Right atrium auricular region (tissue), 2 donors: ENCODE measurements at regions not wholly inside any gene's neighbourhood (a gene's known extent, or its start where the extent isn't known, plus 50 kb on each side); places are given as distances from the start of the nearest gene placed in this dataset.

Experiments
- DNase-seq: peaks from one replicate; pipeline ENCODE4 v3.0.0-alpha.2; 2019; ENCODE audit warnings: low spot score
- H3K27ac ChIP-seq, 2 donors: fragments of 200-600 bp; sonication (generic); 1 replicate in 1 of 2; 2 replicates in 1 of 2; pipeline ENCODE4 v1.5.1; 2016 to 2019
- H3K27me3 ChIP-seq, 2 donors: fragments of 200-600 bp; sonication (generic); one replicate each; pipeline versions ENCODE4 v1.5.1 to v1.6.0; 2017 to 2019
- H3K36me3 ChIP-seq: fragments of 200-600 bp; sonication (generic); one replicate; pipeline ENCODE4 v1.5.1; 2016
- H3K4me1 ChIP-seq, 2 donors: fragments of 200-600 bp; sonication (generic); one replicate each; pipeline versions ENCODE4 v1.5.1 to v1.6.0; 2017 to 2019
- H3K4me3 ChIP-seq, 2 donors: fragments of 200-600 bp; sonication (generic); 1 replicate in 1 of 2; 2 replicates in 1 of 2; pipeline ENCODE4 v1.5.1; 2017 to 2019; ENCODE audit warnings: mild to moderate bottlenecking in 1 of 2, moderate library complexity in 1 of 2
- H3K9me3 ChIP-seq, 2 donors: fragments of 200-600 bp; sonication (generic); one replicate each; pipeline ENCODE4 v1.5.1; 2019
- TF ChIP-seq, protein P1 (sequence below), 2 donors: fragments of 200-600 bp; sonication (generic); IDR thresholded peaks; one replicate each; pipeline ENCODE4 v1.5.1; 2019; ENCODE audit warnings: antibody characterized with exemption in 2 of 2

DNA sequence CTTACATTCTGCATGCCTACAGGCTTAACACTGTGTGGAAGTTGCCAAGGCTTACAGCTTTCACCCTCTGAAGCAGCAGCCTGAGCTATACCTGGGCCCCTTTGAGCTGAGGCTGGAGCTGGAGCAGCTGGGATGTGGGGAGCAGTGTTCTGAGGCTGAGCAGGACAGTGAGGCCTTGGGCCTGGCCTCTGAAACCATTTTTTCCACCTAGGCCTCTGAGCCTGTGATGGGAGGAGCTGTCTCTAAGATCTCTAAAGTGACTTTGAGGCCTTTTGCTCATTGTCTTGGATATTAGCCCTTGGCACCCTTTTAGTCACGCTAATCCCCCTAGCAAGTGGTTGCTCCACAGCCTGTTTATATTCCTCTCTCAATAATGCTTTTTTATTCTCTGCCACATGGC, 59.9 kb upstream of the ZBED5 start:
- Histone ChIP-seq H3K9me3 (no peaks in the 10 kb centered on the region), H3K36me3 (no peaks in the 10 kb centered on the region), H3K27ac (no peak overlapping the region), H3K4me1 (peaks cover 0 to 5% of the 10 kb centered on the region in 2 donors), H3K27me3 (no peaks in the 10 kb centered on the region), H3K4me3 (no peak overlapping the region)
- TF ChIP-seq, protein P1, sequence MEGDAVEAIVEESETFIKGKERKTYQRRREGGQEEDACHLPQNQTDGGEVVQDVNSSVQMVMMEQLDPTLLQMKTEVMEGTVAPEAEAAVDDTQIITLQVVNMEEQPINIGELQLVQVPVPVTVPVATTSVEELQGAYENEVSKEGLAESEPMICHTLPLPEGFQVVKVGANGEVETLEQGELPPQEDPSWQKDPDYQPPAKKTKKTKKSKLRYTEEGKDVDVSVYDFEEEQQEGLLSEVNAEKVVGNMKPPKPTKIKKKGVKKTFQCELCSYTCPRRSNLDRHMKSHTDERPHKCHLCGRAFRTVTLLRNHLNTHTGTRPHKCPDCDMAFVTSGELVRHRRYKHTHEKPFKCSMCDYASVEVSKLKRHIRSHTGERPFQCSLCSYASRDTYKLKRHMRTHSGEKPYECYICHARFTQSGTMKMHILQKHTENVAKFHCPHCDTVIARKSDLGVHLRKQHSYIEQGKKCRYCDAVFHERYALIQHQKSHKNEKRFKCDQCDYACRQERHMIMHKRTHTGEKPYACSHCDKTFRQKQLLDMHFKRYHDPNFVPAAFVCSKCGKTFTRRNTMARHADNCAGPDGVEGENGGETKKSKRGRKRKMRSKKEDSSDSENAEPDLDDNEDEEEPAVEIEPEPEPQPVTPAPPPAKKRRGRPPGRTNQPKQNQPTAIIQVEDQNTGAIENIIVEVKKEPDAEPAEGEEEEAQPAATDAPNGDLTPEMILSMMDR (IDR thresholded peaks at IDR 0.05), result no peak
- DNase-seq, result no peak

DNA sequence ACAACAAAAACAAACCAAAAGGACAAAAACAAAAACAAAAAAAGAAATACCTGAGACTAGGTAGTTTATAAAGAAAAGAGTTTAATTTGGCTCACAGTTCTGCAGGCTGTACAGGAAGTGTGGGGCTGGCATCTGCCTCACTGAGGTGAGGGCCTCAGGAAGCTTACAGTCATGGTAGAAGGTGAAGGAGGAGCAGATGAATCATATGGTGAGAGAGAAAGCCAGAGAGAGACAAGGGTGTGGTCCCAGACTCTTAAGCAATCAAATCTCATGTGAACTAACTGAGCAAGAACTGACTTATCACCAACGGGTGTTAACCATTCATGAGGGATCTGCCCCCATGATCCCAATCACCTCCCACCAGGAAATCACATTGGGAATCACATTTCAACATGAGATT, 58.8 kb upstream of the ZBED5 start:
- no peak overlapping the region for H3K4me3 ChIP-seq
- TF ChIP-seq, protein P1 (IDR thresholded peaks at IDR 0.05), result no peak

DNA sequence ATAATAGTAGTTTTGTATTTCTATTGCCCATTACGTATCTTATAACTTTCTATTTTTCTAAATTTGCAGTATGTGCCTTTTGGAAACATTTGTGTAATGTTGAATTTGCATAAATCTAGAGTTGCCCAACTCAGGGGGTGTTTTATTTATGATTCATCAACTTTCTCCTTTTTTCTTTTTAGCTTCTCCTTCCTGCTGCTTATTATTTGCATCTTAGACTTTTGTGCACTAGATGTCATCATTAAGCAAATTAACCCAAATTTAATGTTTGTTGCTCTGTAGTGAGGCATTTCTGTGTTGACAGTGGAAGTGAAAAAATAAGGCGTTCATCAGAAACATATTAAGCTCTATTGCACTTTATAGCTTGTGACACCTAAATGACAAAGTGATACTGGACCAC, 56.2 kb upstream of the ZBED5 start:
- Histone ChIP-seq H3K36me3 (no peaks in the 10 kb centered on the region), H3K27ac (no peak overlapping the region), H3K9me3 (no peaks in the 10 kb centered on the region), H3K4me1 (peaks cover 0 to 29% of the 10 kb centered on the region in 2 donors), H3K27me3 (no peaks in the 10 kb centered on the region), H3K4me3 (no peak overlapping the region)
- TF ChIP-seq, protein P1 (IDR thresholded peaks at IDR 0.05), result no peak
- no peak for DNase-seq

More for the DNA sequence above, 58.8 kb upstream of the ZBED5 start:
- Histone ChIP-seq H3K27me3 (no peaks in the 10 kb centered on the region), H3K27ac (no peak overlapping the region), H3K4me1 (peaks cover 0 to 16% of the 10 kb centered on the region in 2 donors), H3K36me3 (no peaks in the 10 kb centered on the region), H3K9me3 (no peaks in the 10 kb centered on the region)
- DNase-seq, result no peak

DNA sequence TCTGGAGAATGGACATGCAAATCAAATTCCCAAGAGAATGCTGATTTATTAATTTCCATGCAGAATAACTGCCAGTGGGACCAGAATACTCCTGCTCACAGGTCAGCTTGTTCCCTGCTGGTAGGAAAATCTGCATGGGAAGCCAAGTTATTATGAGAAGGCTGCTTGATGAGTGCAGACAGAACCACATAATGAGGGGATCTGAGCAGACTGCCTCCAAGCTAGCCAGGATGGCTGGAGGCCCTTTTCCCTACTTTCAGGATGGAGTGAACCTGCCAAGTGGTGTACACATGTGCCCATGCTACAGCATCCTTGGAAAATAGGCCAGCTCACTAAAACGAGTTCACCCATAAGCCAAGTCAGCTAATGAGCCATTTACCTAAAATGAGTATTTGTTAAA, 55.2 kb upstream of the ZBED5 start:
- H3K4me3 ChIP-seq, result no peak overlapping the region
- DNase-seq, result no peak
- TF ChIP-seq, protein P1 (IDR thresholded peaks at IDR 0.05), result no peak
- peaks cover 0 to 29% of the 10 kb centered on the region in 2 donors for H3K4me1 ChIP-seq
- no peaks in the 10 kb centered on the region for H3K36me3 ChIP-seq
- no peaks in the 10 kb centered on the region for H3K27me3 ChIP-seq
- H3K9me3 ChIP-seq, result no peaks in the 10 kb centered on the region
- no peak overlapping the region for H3K27ac ChIP-seq

DNA sequence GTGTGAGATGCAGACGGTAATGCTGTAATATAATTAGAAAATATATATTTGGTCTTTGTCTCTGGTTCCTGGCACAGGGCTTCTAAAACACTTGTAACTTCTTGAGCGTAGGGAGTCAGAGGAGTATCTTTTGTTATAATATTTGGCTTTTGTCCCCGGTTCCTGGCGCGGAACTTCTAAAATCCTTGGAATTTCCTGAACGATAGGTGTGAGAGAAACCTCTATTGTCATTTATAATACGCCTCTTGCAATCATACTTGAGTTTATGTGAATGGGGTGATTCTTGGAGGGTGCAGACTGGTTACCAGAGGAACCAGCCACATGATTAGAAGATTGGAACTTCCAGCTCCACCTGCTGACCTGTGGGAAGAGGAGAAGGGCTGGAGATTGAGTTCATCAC, 54.1 kb upstream of the ZBED5 start:
- H3K9me3 ChIP-seq, result no peaks in the 10 kb centered on the region
- no peaks in the 10 kb centered on the region for H3K27me3 ChIP-seq
- no peak overlapping the region for H3K4me3 ChIP-seq
- H3K4me1 ChIP-seq, result peaks cover 0 to 29% of the 10 kb centered on the region in 2 donors
- H3K27ac ChIP-seq, result no peak overlapping the region
- no peak for DNase-seq
- TF ChIP-seq, protein P1 (IDR thresholded peaks at IDR 0.05), result no peak
- no peaks in the 10 kb centered on the region for H3K36me3 ChIP-seq

DNA sequence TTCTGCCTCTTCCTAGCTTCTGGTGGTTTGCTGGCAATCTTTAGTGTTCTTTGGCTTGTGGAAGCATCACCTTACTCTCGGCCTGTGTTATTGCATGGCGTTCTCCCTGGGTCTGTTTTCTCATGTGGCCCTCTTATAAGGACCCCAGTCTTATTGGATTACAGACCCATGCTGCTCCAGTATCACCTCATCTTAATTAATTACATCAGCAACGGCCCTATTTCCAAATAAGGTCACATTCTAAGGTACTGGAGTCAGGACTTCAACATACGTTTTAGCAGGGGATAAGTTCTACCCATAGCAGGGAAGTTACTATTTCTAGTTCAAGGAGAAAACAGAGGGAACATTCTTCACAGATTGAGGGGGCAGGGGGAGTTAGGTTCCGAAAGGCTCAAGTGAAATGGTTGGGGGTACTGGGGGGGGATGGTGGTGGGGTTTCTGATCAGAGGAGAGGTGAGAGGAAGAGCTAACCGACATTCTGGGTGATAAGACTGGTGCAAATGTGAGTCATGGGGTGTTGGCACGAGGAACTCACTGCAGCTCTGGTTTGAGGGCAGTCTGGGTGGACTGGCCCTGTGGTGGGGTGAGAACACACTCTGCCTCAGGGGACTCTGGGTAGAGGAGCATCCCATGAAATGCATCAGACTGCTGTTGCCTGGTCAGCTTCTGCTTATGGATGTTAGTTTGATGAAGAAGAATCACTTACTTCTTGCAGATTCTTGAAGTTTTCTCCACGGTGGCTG, 51.5 kb upstream of the ZBED5 start:
- TF ChIP-seq, protein P1 (IDR thresholded peaks at IDR 0.05), result no peak
- no peak for DNase-seq
- H3K4me3 ChIP-seq, result no peak overlapping the region

More for the DNA sequence above, 51.5 kb upstream of the ZBED5 start:
- Histone ChIP-seq H3K27me3 (no peaks in the 10 kb centered on the region), H3K4me1 (peaks cover 0 to 29% of the 10 kb centered on the region in 2 donors), H3K27ac (no peak overlapping the region), H3K9me3 (no peaks in the 10 kb centered on the region), H3K36me3 (no peaks in the 10 kb centered on the region)
